HG03575 (cell line): ENCODE measurements at regions not wholly inside any gene's neighbourhood (a gene's known extent, or its start where the extent isn't known, plus 50 kb on each side); places are given as distances from the start of the nearest gene placed in this dataset.

Experiments
- ATAC-seq: cut with Tn5 transposase; IDR thresholded peaks from one replicate; pipeline ENCODE4 v1.9.1; 2021; ENCODE audit not compliant: unreplicated experiment, insufficient number of reproducible peaks, low FRiP score; ENCODE audit errors: extremely low read depth

DNA sequence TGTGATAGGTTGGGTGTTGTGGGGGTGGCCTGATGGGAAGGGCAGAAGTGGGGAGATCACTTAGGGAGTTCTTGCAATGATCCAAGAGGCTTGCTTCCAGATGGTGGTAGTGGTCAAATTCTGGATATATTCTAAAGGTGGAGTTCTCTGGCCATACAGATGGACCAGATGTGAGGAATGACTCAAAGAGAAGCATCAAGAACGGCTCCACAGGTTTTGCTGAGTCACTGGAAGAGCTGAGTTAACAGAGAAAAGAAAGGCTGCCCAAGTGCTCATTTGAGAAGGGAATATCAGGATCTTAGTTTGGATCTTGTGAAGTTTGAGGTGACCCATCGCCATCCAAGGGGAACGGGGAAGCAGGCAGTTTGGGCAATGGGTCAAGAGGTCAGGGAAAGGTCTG is 192.9 kb upstream of the GALNT2 start:
- no peak for ATAC-seq

DNA sequence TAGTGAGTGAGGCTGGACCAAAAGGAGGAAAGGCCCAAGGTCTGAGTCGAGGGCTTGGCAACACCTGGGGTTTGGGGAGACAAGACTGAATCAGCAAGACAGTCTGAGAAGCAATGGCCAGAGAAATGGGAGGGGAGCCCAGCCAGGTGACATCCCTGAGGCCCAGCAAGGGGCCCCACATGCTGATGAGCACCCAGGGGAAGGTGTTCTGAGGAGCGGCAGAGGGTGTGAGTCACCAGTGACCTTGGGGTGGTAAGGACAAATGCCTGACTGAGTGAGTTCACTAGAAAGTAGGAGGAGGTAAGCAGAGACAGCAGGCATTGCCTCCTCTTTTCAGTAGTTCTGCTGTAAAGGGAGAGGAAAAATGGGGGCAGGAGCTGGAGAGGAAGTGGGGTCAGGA is 192.4 kb upstream of the GALNT2 start:
- no peak for ATAC-seq

DNA sequence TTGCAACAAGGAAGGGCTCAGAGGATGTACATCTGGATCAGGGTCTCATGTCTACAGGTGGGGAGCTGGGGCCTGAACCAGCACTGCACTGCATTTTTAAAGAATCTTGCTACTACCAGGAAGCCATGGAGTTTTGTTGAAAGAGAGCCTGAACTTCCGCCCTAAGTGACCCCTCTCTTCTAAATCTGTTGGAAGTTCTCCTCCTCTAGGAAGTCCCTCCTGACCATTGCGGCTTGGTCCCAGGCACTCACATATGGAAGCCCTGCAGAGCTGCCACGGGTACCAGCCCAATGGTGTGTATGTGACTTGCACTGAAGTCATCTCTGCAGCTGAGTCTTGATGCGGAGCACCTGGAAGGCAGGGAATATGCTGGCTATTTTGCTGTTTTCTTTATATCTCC is 192.0 kb upstream of the GALNT2 start:
- no peak for ATAC-seq

DNA sequence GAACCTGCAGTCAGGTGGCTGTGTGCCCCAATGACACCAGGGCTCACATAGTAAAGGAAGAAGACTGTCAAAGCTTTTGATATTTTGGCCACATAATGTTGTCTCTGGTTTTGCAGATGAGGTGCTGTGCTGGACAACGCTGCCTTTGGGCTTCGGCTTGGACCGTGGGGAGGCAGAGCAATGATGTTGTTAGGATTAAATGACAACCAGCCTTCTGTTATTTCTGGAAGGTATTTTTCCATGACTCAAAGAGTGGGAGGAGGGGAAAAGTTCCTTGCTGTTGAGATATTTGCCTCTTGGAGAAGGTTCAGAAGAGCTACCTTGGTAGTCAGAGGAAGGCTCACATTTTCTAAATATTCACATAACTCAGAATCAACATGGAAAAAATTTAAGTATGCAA is 187.3 kb upstream of the GALNT2 start:
- no peak for ATAC-seq

DNA sequence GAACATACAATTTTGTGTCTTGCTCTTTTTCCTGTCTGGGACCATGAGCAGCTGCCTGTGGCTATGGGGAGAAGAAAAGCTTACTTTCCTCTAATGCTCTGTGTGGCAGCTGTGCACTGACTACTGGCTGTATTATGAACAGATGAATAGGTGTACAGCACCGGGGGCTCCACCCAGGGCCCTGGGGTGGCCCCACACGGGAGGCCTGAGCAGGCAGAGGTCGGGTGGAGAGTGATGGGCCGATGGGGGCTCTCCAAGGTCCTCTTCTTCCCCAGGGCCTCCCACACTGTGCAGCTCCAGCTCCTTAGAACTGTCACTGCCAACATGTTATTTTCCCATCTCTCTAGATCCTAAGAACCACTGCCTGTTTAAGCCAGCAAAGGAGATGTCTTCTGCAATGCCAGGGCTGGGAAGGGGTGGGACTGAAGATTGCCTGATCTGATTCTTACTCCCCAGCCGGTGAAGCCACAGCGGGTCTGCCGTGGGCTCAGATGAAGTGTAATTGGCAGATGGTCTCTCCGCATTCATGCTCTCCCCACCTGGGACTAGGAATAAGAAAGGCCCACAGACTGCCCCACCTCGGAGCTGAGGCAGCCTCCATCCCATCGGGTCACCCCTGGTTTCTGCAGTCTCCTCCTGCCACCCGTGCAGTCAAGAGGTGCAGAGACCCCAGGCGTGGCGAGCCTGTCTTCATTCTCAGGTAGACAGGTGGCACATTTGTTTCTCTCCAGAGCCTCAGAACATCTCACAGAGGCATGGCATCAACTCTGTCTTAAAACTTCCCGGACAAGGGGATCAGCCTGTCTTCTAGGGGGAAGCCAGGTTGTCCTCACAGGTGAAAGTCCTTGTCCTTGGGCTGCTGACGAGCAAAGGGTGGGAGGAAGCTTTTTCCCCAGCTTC is 186.5 kb upstream of the GALNT2 start:
- no peak for ATAC-seq

DNA sequence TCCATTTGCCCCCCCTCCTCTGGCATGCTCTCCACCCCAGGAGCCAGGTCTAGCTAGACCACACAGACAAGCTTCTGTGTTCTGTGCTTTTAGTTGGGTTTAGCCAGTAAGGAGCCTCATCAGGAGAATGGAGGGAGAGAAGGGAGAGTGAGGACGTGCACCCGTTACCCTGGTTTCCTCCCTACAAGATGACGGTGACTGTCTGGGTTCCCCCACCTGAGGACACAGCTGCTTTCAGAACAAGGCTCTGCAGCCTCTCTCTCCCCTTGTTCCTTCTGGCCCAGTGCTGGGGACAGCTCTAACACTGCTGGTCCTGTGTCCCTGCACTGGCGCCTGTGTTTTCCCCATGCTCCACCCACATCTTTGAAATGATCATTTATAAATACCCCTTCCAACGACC is 184.4 kb upstream of the GALNT2 start:
- no peak for ATAC-seq

DNA sequence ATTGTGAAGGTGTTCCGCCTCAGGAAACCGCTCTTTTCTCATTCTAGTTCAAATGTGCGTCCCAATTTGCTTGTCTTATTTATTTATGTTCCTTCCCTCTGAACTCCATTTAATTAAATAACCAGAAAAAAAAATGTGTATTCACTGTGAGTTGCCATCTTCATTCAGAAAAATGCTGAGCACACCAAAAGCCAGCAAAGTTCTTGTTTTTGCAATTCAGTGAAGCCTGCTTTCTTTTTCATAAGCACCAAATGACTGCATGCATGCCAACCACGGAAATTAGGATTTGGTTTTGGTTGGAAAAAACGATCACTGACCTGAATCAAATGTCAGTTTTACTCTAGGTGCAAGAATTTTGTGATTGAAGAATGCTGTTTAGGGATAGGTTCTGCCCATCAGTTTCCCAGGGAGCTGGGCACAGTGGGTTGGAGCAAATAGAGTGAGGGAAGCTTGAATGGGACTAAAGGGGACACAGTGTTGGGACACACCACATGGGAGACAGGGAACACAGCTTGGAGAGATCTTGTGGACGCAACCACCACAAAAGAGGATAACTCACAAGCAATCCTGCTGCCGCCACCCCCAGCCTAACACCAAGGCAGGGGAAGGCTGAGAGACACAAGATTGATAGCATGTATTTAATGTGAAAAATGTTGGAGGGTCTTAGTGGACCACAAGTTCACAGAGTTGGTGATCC is 183.4 kb upstream of the GALNT2 start:
- no peak for ATAC-seq

DNA sequence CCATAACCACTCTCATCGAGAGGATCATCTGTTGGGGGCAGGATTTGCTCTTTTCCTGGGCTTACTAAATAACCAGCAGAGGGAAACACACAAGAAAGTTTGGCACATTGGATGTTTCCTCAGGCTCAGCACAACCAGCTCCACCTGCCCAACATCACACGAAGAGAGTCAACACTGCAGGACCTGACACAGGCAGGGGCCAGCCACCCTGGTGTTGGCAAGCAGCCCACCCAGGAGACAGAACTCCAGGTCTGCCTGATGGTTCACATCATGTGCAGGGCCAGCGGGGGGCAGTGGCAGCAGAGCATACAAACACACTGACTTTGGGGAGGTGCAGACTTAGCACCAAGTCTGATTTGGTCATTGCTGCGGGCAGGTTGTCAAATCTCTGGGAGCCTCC is 182.3 kb upstream of the GALNT2 start:
- ATAC-seq: no peak

DNA sequence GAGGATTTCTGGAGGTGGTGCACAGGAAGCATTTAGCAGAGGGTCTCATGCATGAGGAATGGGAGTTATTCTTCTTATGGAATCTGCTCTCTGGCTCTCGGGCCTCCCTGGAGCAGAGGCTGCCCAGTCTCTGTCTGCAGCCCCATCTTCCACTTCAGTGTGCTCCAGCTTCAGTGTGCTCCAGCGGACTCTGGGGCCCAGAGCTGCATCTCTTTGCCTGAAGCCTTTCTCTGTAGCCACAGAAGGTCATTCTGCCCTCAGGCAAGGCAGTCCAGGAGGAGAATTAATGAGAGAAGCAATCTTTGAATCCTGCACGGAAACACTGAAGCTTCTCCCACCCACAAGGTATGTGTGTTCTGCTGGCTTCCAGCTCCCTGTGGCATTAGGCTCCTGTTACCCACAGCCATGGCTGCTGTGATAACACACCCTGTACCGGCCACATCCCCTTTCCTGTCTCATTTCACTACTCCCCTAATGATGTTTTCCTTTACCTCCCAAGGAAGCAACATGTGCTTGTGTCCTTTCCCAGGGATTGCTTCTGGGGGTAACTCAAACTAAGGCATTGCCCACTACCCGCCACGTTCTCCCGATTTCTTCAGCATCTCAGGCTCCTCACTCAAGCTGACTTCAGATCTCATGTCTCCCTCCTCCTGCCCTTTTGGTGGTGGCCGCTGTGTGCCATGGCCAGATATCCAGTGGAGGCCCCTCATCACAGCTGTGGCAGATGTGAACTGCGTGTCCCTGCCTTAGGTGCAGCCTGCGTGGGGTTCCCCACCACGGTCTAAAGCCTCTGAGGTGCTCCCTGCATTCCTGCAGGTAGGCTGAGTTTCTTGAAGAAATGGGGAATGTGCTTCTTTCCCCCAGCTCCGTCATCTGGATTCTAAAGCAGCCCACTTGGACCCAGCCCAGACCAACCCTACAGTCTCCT is 181.2 kb upstream of the GALNT2 start:
- ATAC-seq: no peak

DNA sequence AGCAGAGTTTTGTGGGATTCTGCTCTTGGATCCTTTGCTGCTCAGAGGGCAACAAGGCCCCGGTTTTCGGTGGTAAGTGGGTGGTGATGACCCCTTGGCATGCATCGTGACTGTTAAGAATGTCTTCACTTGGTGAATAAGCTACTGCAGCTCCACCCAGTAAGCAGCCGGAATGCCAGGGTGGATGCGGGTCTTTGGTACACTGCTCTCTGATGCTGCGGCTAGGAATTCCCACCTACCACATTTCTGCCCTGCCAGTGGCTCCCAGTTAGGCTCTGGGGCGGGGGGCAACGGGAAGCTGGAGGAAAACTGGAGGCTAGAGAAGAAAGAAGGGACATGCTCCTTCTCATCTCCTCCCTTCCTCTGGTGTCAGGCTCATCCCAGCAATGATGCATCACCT is 180.4 kb upstream of the GALNT2 start:
- ATAC-seq: no peak

DNA sequence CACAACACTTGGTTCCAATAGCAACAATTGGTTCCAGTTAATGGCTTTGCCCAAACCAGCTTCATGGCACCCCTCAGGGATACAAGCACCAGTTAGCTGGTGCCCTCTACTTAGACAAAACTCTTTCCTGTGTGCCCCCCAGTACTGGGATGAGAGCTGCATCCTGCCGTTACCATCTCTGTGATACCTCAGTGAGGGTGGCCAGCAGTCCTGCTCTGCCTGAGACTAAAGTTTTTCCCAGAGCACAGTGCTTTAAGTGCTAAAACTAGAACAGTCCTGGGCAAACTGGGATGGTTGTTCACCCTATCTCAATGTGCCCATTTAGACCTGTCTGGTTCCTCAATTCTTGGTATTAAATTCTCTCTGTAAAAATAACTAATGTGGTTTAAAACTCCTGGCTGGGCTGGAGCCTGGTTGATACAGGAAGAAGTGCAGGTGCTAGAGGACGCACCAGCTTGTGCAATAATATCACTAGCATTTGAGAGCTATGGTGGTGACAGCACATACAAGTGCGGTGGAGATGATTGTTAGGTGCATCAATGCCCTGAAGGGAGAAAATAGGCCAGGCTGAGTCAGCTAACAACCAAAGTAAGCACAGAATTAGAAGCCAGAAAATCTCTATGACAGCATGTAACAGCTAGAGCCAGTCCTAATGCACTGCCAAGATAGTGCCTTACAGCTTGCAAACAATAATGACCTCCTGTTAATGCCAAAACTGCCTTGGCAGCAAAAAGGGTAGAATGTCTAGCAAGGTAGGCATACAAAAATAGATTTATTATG is 179.8 kb upstream of the GALNT2 start:
- no peak for ATAC-seq

DNA sequence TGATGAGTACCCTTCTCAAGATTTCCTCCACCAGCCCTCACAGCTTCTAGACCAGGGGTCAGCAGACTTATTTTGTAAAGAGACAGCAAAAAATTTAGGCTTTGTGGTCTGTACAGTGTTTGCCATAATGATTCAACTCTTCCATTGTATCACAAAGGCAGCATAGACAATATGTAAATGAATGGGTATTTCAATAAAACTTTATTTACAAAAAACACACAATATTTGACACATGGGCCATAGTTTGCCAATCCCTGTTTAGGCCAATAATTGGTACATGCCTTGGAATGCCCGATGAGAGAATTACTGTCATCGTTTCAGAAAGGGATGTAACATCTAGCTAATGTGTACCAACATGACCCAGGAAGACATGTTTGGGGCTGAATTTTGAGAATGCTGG is 178.9 kb upstream of the GALNT2 start:
- ATAC-seq: no peak

DNA sequence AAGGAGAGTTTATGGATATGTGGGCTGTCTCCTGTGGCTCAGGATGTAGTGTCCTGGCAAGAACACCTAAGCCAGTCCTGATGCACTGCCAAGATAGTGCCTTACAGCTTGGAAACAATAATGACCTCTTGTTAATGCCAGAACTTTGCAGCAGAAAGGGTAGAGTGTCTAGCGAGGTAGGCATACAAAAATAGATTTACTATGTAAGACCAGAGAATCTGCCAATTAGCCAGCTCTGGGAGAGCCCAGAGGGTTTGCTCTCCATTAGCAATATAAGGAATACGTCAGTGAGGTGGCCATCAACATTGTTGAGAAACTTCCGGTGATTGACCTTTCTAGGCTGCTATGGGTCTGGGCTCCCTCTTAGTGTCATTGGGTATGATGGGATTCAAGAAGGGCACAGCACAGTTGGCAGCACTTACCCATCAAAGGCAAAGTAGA is 178.5 kb upstream of the GALNT2 start:
- ATAC-seq: no peak

DNA sequence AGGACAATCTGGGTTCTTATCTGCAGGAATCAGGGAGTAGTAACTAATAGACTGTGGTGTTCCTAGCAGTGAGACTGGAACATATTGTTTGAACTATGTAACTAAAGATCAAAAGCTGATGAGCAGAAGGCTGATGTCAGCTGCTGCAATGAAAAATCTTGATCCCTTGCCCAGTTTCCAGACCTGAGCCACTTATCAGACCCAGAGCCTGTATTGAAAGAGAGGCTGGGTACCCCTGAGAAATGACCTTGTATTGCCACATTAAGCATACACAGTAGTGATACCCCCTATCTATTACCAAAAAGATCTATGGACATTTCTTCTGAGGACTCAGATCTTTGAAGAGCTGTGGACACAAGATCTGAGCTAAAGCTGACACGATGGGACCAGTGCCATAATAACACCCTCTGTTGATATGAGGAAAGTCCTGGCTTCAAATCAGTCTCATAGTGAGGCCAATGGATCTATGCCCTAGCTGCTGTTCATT is 178.0 kb upstream of the GALNT2 start:
- ATAC-seq: no peak

DNA sequence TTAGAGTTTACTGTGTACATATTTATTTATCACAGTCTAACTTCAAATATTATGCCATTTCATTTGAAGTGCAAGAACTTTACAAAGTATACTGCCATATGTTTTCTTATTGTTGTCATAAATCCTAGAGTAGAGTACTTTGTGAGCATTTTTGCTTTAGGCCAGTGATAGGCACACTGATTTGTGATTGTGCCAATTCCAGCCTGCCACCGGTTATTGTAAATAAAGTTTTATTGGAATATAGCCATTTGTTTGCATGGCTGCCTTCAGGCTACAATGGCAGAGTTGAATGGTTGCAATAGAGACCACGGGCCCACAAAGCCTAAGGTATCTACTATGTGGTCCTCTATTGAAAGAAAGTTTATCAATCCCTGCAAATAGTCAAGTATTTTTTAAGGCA is 175.8 kb upstream of the GALNT2 start:
- no peak for ATAC-seq

DNA sequence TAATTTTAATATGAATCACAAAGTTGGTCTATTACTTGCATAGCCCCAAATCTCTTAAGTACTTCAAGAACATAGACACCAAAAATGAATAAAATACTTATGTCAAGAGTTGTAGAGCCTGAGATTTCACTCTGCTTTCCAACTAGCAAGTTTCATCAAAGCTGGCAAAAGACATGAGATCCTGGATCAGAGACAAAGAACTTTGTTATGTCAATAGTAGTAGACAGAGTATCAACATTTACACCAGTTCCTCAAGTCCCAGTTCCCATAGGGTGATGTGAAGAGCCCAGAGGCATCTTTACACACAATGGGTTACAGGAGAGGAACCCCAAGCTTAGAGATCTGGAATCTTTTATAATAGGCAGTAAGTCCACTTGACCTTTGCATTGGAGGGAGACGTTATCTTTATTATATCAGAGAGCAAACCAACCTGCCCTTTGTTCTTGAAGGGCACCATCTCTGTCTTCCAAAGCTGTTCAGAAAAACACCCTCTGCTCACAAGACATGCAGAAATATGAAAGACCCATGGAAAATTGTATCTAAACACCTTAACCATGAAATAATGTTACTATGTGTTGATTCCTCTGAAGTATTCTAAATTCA is 174.4 kb upstream of the GALNT2 start:
- no peak for ATAC-seq

DNA sequence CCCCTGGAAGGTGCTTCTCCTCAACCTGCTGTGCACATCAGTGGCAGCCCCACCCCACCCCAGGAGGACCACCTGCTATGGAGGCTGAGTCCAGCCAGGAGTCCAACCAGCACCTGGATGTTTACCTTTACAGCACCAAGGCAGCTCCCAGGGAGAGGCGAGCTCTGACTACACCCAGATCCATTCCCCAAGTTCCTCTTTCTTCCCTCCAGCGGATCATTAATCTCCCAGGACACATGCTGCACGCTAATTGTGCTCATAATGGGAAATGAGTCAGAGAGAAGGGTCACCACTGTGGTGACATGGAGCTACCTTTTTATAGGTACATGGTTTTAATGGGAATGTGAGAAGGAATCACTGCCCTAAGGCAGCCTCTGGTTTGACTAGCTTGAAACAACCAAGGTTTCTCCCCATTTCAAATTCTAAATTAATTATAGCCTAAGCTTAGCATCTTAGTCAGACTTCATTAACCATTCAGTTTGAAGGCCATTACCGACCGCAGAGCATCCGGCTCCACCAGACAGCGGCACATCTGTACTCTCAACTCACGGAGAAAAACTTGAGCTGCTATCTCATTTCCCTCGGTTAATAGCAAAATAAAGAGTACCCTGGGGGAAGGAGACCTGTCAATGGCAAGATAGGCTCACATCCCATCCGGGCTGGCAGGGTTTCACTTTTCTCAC is 173.1 kb upstream of the GALNT2 start:
- ATAC-seq: no peak

DNA sequence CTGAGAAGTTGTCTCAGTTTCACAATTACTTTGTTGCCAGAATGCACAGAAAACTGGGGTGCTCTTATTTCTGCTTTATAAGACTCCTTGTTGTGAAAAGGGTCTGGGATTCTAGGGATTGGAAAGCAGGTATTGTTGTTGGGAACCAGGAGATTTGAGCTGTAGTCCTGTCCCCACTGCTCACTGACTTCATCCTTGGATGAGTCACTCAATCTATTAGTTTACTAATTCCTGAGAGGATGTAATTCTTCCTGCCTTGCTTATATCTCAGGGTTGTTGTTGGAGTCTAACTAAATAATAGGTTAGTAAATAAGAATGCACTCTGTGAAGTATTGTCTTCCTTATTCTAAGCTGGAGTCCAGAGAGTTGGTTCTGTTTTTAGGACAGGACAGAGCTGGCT is 172.5 kb upstream of the GALNT2 start:
- no peak for ATAC-seq
